Right ventricle myocardium inferior (tissue), 1 donor: ENCODE measurements at regions not wholly inside any gene's neighbourhood (a gene's known extent, or its start where the extent isn't known, plus 50 kb on each side); places are given as distances from the start of the nearest gene placed in this dataset.
"Not testable (repeated sequence)": the region's sequence is repeated elsewhere in the genome, so short reads cannot be mapped to it uniquely, and the experiment has no call there.

ENCODE experiments used
- ATAC-seq: fragments of 200-7000 bp; cut with Tn5 transposase; one replicate; pipeline ENCODE4 v1.9.1; 2020; ENCODE audit warnings: mild to moderate bottlenecking, moderate library complexity
- DNase-seq: peaks from one replicate; pipeline ENCODE4 v3.0.0; 2021; ENCODE audit errors: missing footprints
- intact Hi-C: fragments of 100-400 bp; cut with DNase I; formaldehyde crosslinking; loops from one replicate; pipeline ENCODE4 v1.11.0; 2022
- donor health status: DM: no; HTN: yes; CAD: no; lungs with severe emphysema.

- intact Hi-C loops: no loop called here
- DNase-seq (no peak), ATAC-seq (no peak)
Measured at GRCh38 chr2:12558519-12558918, 158.2 kb upstream of the TRIB2 start.

- ATAC-seq (no peak), DNase-seq (no peak)
- intact Hi-C loops: no loop called here
Measured at GRCh38 chr2:12560618-12561017, 156.1 kb upstream of the TRIB2 start.

DNA sequence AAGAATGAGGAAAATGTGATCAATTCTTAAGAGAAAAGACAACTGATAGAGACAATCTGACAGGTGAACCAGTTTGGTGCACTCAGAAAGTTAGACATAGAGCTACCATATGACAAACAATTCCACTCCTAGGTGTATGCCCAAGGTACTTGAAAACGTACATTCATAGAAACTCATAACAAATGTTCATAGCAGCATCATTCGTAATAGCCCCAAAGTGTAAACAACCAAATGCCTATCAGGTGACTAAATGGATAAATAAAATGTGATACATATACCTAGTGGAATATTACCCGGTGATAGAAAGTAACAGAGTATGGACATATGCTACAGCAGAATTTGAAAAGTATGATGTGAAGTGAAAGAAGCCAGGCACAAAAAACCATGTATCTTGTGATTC, 149.3 kb upstream of the TRIB2 start:
- intact Hi-C loops: no loop called here
- ATAC-seq: no peak
- no peak for DNase-seq

DNA sequence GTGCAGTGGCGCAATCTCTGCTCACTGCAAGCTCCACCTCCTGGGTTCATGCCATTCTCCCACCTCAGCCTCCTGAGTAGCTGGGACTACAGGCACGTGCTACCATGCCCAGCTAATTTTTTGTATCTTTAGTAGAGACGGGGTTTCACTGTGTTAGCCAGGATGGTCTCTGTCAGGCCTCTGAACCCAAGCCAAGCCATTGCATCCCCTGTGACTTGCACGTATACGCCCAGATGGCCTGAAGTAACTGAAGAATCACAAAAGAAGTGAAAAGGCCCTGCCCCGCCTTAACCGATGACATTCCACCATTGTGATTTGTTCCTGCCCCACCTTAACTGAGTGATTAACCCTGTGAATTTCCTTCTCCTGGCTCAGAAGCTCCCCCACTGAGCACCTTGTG, 147.2 kb upstream of the TRIB2 start:
- DNase-seq, ATAC-seq, intact Hi-C loops: not testable (repeated sequence)

GRCh38 chr2:12569929-12570328, 146.8 kb upstream of the TRIB2 start:
- ATAC-seq, DNase-seq, intact Hi-C loops: not testable (repeated sequence)

- intact Hi-C loops: no loop called here
- ATAC-seq (no peak), DNase-seq (no peak)
Measured at GRCh38 chr2:12577091-12577490, 139.6 kb upstream of the TRIB2 start.

DNA sequence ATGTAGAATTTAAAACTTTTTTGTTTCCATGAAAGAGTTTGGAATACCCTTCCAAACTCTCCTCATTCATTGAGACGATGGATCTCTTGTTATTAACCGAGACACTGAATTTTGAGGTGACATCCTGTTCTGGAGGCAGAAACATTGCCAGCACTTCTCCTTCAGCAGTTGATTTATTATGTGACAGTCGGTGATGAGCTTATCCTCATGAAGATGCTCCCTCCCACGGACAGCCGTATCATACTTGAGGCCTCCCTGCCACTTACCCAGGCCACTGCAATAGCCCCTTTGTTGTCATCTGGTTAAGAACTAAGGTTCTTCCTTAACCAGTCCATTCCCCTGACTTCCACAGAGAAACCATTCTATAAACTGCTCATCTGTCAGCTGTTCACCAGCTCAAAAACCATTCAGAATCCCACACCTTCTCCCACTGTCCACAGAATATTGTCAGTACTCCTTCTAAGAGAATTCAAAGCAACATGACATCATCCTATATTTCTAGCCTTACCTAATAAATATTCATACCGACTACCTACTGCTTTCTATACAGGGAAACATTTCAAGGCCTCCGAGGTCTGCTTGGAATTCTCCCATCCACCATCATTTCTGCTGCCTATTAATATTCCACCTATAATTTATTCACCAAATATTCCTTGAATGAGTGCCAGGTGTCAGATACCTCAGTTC, 139.0 kb upstream of the TRIB2 start:
- intact Hi-C loops: no loop called here
- no peak for ATAC-seq
- no peak for DNase-seq

GRCh38 chr2:12579018-12579417, 137.7 kb upstream of the TRIB2 start:
- DNase-seq (no peak), ATAC-seq (no peak)
- intact Hi-C loops: no loop called here

- no peak for ATAC-seq
- intact Hi-C loops: no loop called here
- DNase-seq: no peak
Measured at GRCh38 chr2:12584338-12584737, 132.4 kb upstream of the TRIB2 start.

- no peak for ATAC-seq
- no peak for DNase-seq
- intact Hi-C loops: no loop called here
Measured at GRCh38 chr2:12585784-12586183, 131.0 kb upstream of the TRIB2 start.

GRCh38 chr2:12587228-12587627, 129.5 kb upstream of the TRIB2 start:
- ATAC-seq: no peak
- intact Hi-C loops: no loop called here
- no peak for DNase-seq

DNA sequence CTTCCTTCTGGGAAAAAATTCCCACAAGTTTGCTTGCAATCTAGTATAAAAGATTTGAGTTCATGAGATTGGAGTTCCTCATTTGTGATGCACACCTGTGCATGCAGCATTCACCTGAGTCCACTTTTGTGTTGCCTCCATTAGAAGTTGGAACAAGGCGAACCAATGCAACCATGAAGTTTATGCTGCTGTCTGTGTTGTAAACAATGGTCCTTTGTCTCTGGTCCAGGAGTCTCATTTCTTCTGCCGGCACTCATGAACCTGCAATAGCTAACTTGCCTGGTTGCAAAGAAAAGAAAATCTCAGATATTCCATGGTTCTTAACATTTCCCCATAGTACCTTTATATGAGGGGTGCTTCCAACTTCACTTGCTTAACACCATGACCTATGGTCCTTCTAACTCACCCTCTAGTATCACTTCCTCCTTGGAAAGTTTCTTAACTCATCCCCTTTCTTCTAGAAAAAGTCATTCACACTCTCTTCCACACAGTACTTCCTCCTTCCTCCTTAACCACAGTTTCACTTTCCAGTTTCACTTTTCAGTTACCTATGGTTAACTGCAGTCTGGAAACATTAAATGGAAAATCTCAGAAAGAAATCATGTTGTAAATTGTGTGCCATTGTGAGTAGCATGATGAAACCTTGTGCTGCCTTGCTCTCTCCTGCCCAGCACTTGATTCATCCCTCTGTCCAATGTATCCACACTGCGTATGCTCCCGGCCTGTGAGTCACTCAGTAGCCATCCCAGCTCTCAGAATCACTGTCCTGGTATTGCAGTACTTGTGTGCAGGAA, 128.8 kb upstream of the TRIB2 start:
- intact Hi-C loops: no loop called here
- ATAC-seq (peak; percentile 54), DNase-seq (no peak)

- DNase-seq: no peak
- ATAC-seq: no peak
- intact Hi-C loops: no loop called here
Measured at GRCh38 chr2:12588986-12589385, 127.8 kb upstream of the TRIB2 start.

- ATAC-seq (no peak), DNase-seq (no peak)
- intact Hi-C loops: no loop called here
Measured at GRCh38 chr2:12589802-12590320, 126.9 kb upstream of the TRIB2 start.

DNA sequence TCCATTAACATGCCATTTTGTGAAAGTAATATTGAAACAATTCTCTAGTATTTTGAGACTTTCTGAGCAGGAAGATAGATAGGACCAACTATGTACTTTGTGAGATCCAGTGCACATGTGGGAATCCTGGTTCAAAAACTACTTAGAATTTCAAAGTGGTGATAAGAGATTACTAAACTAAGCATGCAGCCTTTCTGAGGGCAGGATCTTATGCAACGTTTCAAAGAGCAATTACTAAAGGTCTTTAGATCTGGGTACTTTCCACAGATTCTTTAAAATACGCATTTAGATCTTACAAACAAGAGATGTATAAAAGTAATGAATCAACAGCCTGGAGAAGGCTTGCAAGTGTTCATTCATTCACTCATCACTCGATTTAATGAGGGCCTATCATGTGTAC, 124.4 kb upstream of the TRIB2 start:
- intact Hi-C loops: no loop called here
- ATAC-seq (no peak), DNase-seq (no peak)

GRCh38 chr2:12594590-12594989, 122.1 kb upstream of the TRIB2 start:
- no peak for DNase-seq
- intact Hi-C loops: no loop called here
- ATAC-seq: no peak

DNA sequence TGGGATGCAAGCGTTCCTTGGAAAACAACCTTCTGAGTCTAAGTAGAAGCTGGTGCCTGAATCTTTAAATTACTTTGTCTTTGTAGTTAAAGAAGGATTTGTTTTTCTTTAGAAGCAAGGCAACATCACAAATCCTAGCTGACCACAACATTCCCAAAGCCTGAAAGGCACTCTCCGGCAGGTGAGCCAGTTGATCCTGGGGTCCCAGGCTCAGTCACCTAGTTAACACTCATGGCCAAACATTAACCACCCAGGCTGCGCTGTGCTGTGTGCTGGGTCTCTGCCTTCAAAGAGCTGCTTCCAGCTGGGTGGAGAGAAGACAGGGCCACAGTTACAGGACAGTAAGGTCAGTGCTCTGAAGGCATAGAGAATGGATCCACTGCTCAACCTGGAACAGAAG, 120.0 kb upstream of the TRIB2 start:
- no peak for ATAC-seq
- no peak for DNase-seq

DNA sequence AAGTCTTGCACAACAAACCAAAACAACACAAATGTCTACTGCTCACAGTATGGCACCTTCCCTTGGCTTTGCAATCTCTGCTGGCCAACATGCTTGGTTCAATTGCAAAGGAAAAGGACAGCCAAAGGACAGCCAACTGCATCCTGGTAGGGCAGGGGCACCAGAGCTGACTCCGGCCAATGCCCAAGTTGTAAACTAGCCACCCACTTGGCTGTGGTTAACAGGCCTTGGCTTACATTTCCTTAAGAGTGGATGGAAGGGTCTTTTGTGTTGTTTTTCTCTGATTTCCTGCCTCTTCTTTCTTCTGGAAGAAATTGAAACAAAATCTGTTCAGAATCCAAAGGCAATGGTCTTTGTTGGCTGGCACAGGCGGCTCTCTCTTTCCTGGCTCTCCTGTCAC, 119.1 kb upstream of the TRIB2 start:
- DNase-seq (no peak), ATAC-seq (no peak)
- intact Hi-C loops: no loop called here

More for the DNA sequence above, 120.0 kb upstream of the TRIB2 start:
- intact Hi-C loops: no loop called here

DNA sequence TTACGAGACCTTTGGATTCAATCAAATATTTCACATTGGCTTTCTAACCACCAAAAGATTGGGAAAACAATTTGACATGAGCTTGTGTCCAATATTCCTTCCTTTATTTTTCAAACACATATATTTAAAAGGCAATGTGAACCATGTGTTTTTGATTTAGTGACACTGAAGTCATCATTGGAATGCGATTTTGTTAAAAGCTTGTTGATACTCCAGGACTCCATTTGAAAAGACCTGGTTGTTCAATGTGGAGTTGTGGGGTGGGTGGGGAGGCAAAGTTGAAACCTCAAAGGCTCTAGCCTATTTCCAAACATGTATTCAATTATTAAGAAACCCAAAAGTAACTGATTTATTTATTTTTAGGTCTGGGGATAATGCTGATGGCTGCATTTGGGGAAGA, 114.1 kb upstream of the TRIB2 start:
- no peak for ATAC-seq
- intact Hi-C loops: no loop called here
- no peak for DNase-seq

DNA sequence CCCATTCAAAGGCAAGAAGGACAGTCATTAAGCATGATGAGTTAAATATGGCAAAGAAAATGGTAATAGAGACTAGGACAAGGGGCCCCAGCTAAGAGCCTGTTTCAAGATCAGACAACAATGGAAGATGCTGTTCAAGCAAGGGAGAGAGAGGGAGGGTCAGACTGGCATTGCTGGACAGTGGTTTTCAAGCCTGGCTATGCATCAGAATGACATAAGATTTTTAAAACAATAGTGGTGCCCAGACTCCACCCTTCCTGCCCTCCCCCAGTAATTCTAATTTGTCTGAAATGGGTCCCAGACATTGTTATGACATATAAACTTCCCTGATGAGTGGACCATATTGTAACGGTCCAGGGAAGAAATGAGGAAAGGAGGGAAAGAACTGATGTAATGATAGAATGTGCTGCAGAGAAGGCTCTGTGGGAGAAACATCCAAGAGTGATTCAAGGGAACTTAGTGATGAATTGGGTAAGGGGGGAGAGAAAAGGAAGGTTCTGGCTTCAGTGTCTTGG, 112.9 kb upstream of the TRIB2 start:
- DNase-seq (no peak), ATAC-seq (no peak)
- intact Hi-C loops: no loop called here
